GM12891 (cell line): ENCODE measurements at regions not wholly inside any gene's neighbourhood (a gene's known extent, or its start where the extent isn't known, plus 50 kb on each side); places are given as distances from the start of the nearest gene placed in this dataset.

ENCODE experiments used
- PAX5 ChIP-seq: IDR thresholded peaks from 2 replicates; pipeline ENCODE4 v1.6.1; 2011; ENCODE audit warnings: low read length, moderate library complexity, mild to moderate bottlenecking; ENCODE audit not compliant: insufficient read depth, severe bottlenecking
- POLR2A ChIP-seq: IDR thresholded peaks from 2 replicates; pipeline ENCODE4 v1.6.1; 2011; ENCODE audit warnings: low read depth, low read length, control low read depth
- POLR2AphosphoS5 ChIP-seq: IDR thresholded peaks from 2 replicates; pipeline ENCODE4 v1.6.1; 2011; ENCODE audit warnings: low read depth, low read length, control low read depth
- POU2F2 ChIP-seq: IDR thresholded peaks from 2 replicates; pipeline ENCODE4 v1.6.1; 2011; ENCODE audit warnings: low read depth, mild to moderate bottlenecking, control low read depth, low read length, moderate library complexity
- TAF1 ChIP-seq: IDR thresholded peaks from 2 replicates; pipeline ENCODE4 v1.6.1; 2011; ENCODE audit warnings: low read depth, low read length, control low read depth

DNA sequence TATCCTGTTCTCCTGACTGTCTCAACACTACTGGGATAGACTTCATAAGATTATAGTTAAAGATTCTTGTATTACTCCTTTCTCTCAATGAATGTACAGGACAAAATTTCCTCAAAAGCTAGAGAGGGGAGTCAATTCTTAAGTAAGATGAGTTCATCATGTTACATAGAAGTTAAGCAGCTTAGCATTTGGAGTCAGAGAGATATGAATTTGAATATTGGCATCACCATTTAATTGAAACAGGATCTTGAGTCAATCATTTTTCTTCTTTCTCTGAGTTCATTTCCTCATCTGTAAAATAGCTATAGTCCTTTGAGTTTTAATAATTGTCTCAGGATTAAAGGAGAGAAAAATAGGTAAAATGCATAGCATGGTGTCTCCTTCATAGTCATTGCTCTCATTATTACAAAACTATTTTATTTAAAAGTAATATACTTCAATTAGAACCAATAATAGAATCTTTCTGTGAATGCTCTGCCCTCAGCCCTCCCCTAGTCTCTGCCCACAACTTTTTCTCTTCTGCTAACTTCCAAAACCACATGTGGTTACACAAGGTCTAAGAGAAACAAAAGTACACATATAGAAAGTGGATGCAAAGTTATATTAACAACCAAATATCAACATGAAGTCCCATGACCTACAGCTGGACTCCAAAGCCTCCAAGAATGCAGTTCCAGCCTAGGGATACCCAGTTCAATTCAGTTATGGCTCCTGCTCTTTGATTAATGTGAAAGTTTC is 265.6 kb downstream of the TLE1 start:
- TF ChIP-seq POLR2A (no peak), POLR2AphosphoS5 (no peak), TAF1 (no peak), POU2F2 (no peak), PAX5 (no peak)
